HEK293 (cell line): ENCODE measurements at regions not wholly inside any gene's neighbourhood (a gene's known extent, or its start where the extent isn't known, plus 50 kb on each side); places are given as distances from the start of the nearest gene placed in this dataset.

ENCODE experiments used
- SALL2 ChIP-seq: fragments of 450-650 bp; formaldehyde crosslinking; IDR thresholded peaks from 2 replicates; pipeline ENCODE4 v1.5.0; 2017; ENCODE audit warnings: missing biosample characterization, mild to moderate bottlenecking, missing genetic modification characterization, borderline replicate concordance
- SETDB1 ChIP-seq: IDR thresholded peaks from one replicate; pipeline ENCODE4 v1.6.1; 2017; ENCODE audit warnings: mild to moderate bottlenecking, low read length, moderate library complexity, mixed read lengths; ENCODE audit not compliant: insufficient read length
- SP2 ChIP-seq: fragments of 450-650 bp; formaldehyde crosslinking; IDR thresholded peaks from 2 replicates; pipeline ENCODE4 v1.5.1; 2016; ENCODE audit warnings: missing biosample characterization, missing genetic modification characterization
- SP7 ChIP-seq: fragments of 450-650 bp; formaldehyde crosslinking; IDR thresholded peaks from 2 replicates; pipeline ENCODE4 v1.5.1; 2016; ENCODE audit warnings: missing biosample characterization, missing genetic modification characterization
- YY1 ChIP-seq: fragments of 450-650 bp; formaldehyde crosslinking; IDR thresholded peaks from 2 replicates; pipeline ENCODE4 v1.5.1; 2018; ENCODE audit warnings: missing biosample characterization, missing genetic modification characterization
- ZNF350 ChIP-seq: fragments of 450-650 bp; formaldehyde crosslinking; IDR thresholded peaks from 2 replicates; pipeline ENCODE4 v1.5.0; 2017; ENCODE audit warnings: missing biosample characterization, mild to moderate bottlenecking, missing genetic modification characterization
- ZNF544 ChIP-seq: fragments of 450-650 bp; formaldehyde crosslinking; IDR thresholded peaks from 2 replicates; pipeline ENCODE4 v1.5.0; 2017; ENCODE audit warnings: missing biosample characterization, missing genetic modification characterization
- ZNF76 ChIP-seq: fragments of 450-650 bp; formaldehyde crosslinking; IDR thresholded peaks from 2 replicates; pipeline ENCODE4; 2016; ENCODE audit warnings: low read depth, missing biosample characterization, missing genetic modification characterization, borderline replicate concordance
- TF ChIP-seq, protein P1 (sequence below): fragments of 450-650 bp; formaldehyde crosslinking; IDR thresholded peaks from 2 replicates; pipeline ENCODE4 v1.5.1; 2016; ENCODE audit warnings: missing biosample characterization, missing genetic modification characterization
- TF ChIP-seq, protein P2 (sequence below): IDR thresholded peaks from 2 replicates; pipeline ENCODE4 v1.6.1; 2011; ENCODE audit warnings: mild to moderate bottlenecking, low read depth, low read length, borderline replicate concordance

DNA sequence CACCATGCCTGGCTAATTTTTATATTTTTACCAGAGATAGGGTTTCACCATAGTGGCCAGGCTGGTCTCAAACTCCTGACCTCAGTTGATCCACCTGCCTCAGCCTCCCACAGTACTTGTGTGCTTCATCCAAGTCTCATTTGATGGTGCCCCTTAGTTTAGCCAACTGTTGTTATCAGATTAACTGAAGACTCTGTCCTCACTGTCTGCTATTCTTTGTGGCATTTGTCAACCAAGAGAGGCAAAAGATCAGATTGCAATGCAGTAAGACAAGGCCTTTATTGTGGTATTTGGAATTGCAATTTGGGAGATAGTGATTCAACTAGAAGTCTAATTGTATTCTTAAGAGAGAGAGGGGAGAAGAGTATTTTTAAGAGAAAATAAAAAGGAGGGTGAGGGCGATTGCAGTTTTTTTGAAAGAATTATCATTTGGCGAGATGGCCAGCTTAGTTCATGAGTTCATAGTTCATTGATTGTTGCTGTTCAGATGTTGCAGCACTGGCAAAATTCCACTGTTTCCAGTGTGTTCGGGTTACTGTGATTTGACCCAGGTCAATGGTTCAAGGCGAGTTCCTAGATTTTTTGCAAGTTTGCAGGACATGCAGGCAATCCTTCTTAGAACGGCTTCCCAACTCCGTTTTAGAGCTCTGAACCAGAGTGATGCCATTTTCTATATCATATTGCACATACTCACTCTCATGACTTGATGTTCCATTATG lies 1156.9 kb downstream of the CDH9 start:
- TF ChIP-seq SP7 (tag by site-specific recombination) (no peak), YY1 (tag by site-specific recombination) (no peak), ZNF76 (no peak), ZNF544 (no peak), ZNF350 (no peak), SP2 (no peak), SETDB1 (no peak), SALL2 (tag by site-specific recombination) (no peak)
- TF ChIP-seq, protein P1, sequence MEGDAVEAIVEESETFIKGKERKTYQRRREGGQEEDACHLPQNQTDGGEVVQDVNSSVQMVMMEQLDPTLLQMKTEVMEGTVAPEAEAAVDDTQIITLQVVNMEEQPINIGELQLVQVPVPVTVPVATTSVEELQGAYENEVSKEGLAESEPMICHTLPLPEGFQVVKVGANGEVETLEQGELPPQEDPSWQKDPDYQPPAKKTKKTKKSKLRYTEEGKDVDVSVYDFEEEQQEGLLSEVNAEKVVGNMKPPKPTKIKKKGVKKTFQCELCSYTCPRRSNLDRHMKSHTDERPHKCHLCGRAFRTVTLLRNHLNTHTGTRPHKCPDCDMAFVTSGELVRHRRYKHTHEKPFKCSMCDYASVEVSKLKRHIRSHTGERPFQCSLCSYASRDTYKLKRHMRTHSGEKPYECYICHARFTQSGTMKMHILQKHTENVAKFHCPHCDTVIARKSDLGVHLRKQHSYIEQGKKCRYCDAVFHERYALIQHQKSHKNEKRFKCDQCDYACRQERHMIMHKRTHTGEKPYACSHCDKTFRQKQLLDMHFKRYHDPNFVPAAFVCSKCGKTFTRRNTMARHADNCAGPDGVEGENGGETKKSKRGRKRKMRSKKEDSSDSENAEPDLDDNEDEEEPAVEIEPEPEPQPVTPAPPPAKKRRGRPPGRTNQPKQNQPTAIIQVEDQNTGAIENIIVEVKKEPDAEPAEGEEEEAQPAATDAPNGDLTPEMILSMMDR (tag by site-specific recombination), result no peak
- TF ChIP-seq, protein P2, sequence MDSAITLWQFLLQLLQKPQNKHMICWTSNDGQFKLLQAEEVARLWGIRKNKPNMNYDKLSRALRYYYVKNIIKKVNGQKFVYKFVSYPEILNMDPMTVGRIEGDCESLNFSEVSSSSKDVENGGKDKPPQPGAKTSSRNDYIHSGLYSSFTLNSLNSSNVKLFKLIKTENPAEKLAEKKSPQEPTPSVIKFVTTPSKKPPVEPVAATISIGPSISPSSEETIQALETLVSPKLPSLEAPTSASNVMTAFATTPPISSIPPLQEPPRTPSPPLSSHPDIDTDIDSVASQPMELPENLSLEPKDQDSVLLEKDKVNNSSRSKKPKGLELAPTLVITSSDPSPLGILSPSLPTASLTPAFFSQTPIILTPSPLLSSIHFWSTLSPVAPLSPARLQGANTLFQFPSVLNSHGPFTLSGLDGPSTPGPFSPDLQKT, result no peak
